ENCODE measurements at regions not wholly inside any gene's neighbourhood (a gene's known extent, or its start where the extent isn't known, plus 50 kb on each side); places are given as distances from the start of the nearest gene placed in this dataset.

- H2AFZ ChIP-seq (ENCODE audit: low read length): no peak overlapping the region
- no peak overlapping the region for H3K4me2 ChIP-seq (ENCODE audit: low read length)
- no peaks in the 10 kb centered on the region for H4K20me1 ChIP-seq (ENCODE audit: insufficient read depth, low read length)
- no peak for DNase-seq (ENCODE audit: low spot score)
- CTCF ChIA-PET (ENCODE audit: unreplicated experiment): no interaction called here
- TF ChIP-seq EZH2phosphoT487 (IDR thresholded peaks at IDR 0.05; ENCODE audit: borderline replicate concordance, low read depth, low read length) (no peak), CTCF (conservative IDR thresholded peaks at IDR 0.05; ENCODE audit: low read length) (no peak)
- H3K4me1 ChIP-seq (ENCODE audit: insufficient read depth, low read length, poor library complexity, severe bottlenecking): no peaks in the 10 kb centered on the region
- POLR2A ChIA-PET: interaction anchor here (0.7 kb wide), 1 partner anchor 79 kb away, joined by 3 read pairs; no protein-coding TSS in a partner anchor
- intact Hi-C loops (cut with micrococcal nuclease; ENCODE audit: unreplicated experiment): no loop called here
- BruUV-seq (replicated peaks): no TSS peak
- no peaks in the 10 kb centered on the region for H3K79me2 ChIP-seq (ENCODE audit: insufficient read depth, low read depth, low read length)
- H3K9me2 ChIP-seq (ENCODE audit: insufficient read depth, low read length): no peaks in the 10 kb centered on the region
- H3K27ac ChIP-seq (ENCODE audit: low read depth, low read length, poor library complexity, severe bottlenecking): no peak overlapping the region
- H3K36me3 ChIP-seq (ENCODE audit: insufficient read depth, low read length): no peaks in the 10 kb centered on the region
- H3K4me3 ChIP-seq (ENCODE audit: low read depth, low read length, poor library complexity, severe bottlenecking): no peak overlapping the region
- H3K9me3 ChIP-seq (ENCODE audit: low read length): no peaks in the 10 kb centered on the region
Observed at GRCh38 chr2:136705336-136705735, 60.0 kb upstream of the THSD7B start.

GRCh38 chr2:136703214-136703613, 62.1 kb upstream of the THSD7B start:
- TF ChIP-seq EZH2phosphoT487 (IDR thresholded peaks at IDR 0.05; ENCODE audit: borderline replicate concordance, low read depth, low read length) (no peak), CTCF (conservative IDR thresholded peaks at IDR 0.05; ENCODE audit: low read length) (no peak)
- intact Hi-C loops (cut with micrococcal nuclease; ENCODE audit: unreplicated experiment): no loop called here
- Histone ChIP-seq H3K27ac (ENCODE audit: low read depth, low read length, poor library complexity, severe bottlenecking) (no peak overlapping the region), H3K4me2 (ENCODE audit: low read length) (no peak overlapping the region), H4K20me1 (ENCODE audit: insufficient read depth, low read length) (no peaks in the 10 kb centered on the region), H3K79me2 (ENCODE audit: insufficient read depth, low read depth, low read length) (no peaks in the 10 kb centered on the region), H3K9me2 (ENCODE audit: insufficient read depth, low read length) (no peaks in the 10 kb centered on the region), H3K36me3 (ENCODE audit: insufficient read depth, low read length) (no peaks in the 10 kb centered on the region), H2AFZ (ENCODE audit: low read length) (no peak overlapping the region), H3K4me1 (ENCODE audit: insufficient read depth, low read length, poor library complexity, severe bottlenecking) (no peaks in the 10 kb centered on the region), H3K9me3 (ENCODE audit: low read length) (no peaks in the 10 kb centered on the region), H3K4me3 (ENCODE audit: low read depth, low read length, poor library complexity, severe bottlenecking) (no peak overlapping the region)
- BruUV-seq (replicated peaks): no TSS peak
- DNase-seq (ENCODE audit: low spot score): no peak
- ChIA-PET CTCF (ENCODE audit: unreplicated experiment) (no interaction called here), POLR2A (no interaction called here)

GRCh38 chr2:136696438-136696837, 68.9 kb upstream of the THSD7B start:
- no peak overlapping the region for H3K27ac ChIP-seq (ENCODE audit: low read depth, low read length, poor library complexity, severe bottlenecking)
- no peak for TF ChIP-seq EZH2phosphoT487 (IDR thresholded peaks at IDR 0.05; ENCODE audit: borderline replicate concordance, low read depth, low read length)
- no peak for TF ChIP-seq CTCF (conservative IDR thresholded peaks at IDR 0.05; ENCODE audit: low read length)
- no peaks in the 10 kb centered on the region for H3K9me2 ChIP-seq (ENCODE audit: insufficient read depth, low read length)
- ChIA-PET POLR2A (no interaction called here), CTCF (ENCODE audit: unreplicated experiment) (no interaction called here)
- H3K9me3 ChIP-seq (ENCODE audit: low read length): no peaks in the 10 kb centered on the region
- no peaks in the 10 kb centered on the region for H4K20me1 ChIP-seq (ENCODE audit: insufficient read depth, low read length)
- no peak overlapping the region for H2AFZ ChIP-seq (ENCODE audit: low read length)
- H3K36me3 ChIP-seq (ENCODE audit: insufficient read depth, low read length): no peaks in the 10 kb centered on the region
- no peaks in the 10 kb centered on the region for H3K79me2 ChIP-seq (ENCODE audit: insufficient read depth, low read depth, low read length)
- DNase-seq (ENCODE audit: low spot score): no peak
- BruUV-seq (replicated peaks): no TSS peak
- H3K4me1 ChIP-seq (ENCODE audit: insufficient read depth, low read length, poor library complexity, severe bottlenecking): no peaks in the 10 kb centered on the region
- intact Hi-C loops (cut with micrococcal nuclease; ENCODE audit: unreplicated experiment): no loop called here
- H3K4me2 ChIP-seq (ENCODE audit: low read length): no peak overlapping the region
- H3K4me3 ChIP-seq (ENCODE audit: low read depth, low read length, poor library complexity, severe bottlenecking): no peak overlapping the region
